ENCODE measurements at regions not wholly inside any gene's neighbourhood (a gene's known extent, or its start where the extent isn't known, plus 50 kb on each side); places are given as distances from the start of the nearest gene placed in this dataset.
A peak's percentile ranks its signal among the peaks of the same experiment; 100 is the strongest.

GRCh38 chr12:97275256-97275655, 187.3 kb upstream of the RMST start:
- DNase-seq (ENCODE audit: low spot score) = peak; percentile 94

- DNase-seq (ENCODE audit: low spot score) = peak; percentile 53
These were observed 186.6 kb upstream of the RMST start for GRCh38 chr12:97275728-97276590.

GRCh38 chr12:97276661-97277429, 185.8 kb upstream of the RMST start:
- DNase-seq (ENCODE audit: low spot score) = no peak

GRCh38 chr12:97283297-97283696, 179.3 kb upstream of the RMST start:
- DNase-seq (ENCODE audit: low spot score) = no peak

- no peak for DNase-seq (ENCODE audit: low spot score)
These were observed 174.1 kb upstream of the RMST start for GRCh38 chr12:97288531-97288930.

GRCh38 chr12:97292588-97292987, 170.0 kb upstream of the RMST start:
- no peak for DNase-seq (ENCODE audit: low spot score)

- no peak for DNase-seq (ENCODE audit: low spot score)
These were observed 169.1 kb upstream of the RMST start for GRCh38 chr12:97293541-97293940.

- no peak for DNase-seq (ENCODE audit: low spot score)
These were observed 162.8 kb upstream of the RMST start for GRCh38 chr12:97299847-97300246.

- DNase-seq (ENCODE audit: low spot score) = no peak
These were observed 162.2 kb upstream of the RMST start for GRCh38 chr12:97300431-97300830.

GRCh38 chr12:97300891-97301290, 161.7 kb upstream of the RMST start:
- no peak for DNase-seq (ENCODE audit: low spot score)

GRCh38 chr12:97301576-97301975, 161.0 kb upstream of the RMST start:
- DNase-seq (ENCODE audit: low spot score) = no peak

GRCh38 chr12:97305651-97306050, 157.0 kb upstream of the RMST start:
- DNase-seq (ENCODE audit: low spot score) = no peak

- DNase-seq (ENCODE audit: low spot score) = no peak
These were observed 156.5 kb upstream of the RMST start for GRCh38 chr12:97306147-97306546.

- DNase-seq (ENCODE audit: low spot score) = peak; percentile 72
These were observed 153.9 kb upstream of the RMST start for GRCh38 chr12:97308576-97309198.

- no peak for DNase-seq (ENCODE audit: low spot score)
These were observed 152.7 kb upstream of the RMST start for GRCh38 chr12:97309921-97310320.

- DNase-seq (ENCODE audit: low spot score) = no peak
These were observed 150.0 kb upstream of the RMST start for GRCh38 chr12:97312570-97313135.

- DNase-seq (ENCODE audit: low spot score) = no peak
These were observed 149.0 kb upstream of the RMST start for GRCh38 chr12:97313471-97314190.

- DNase-seq (ENCODE audit: low spot score) = no peak
These were observed 146.3 kb upstream of the RMST start for GRCh38 chr12:97316321-97316720.

- no peak for DNase-seq (ENCODE audit: low spot score)
These were observed 141.0 kb upstream of the RMST start for GRCh38 chr12:97321621-97322020.

GRCh38 chr12:97322388-97322787, 140.2 kb upstream of the RMST start:
- DNase-seq (ENCODE audit: low spot score) = no peak

- DNase-seq (ENCODE audit: low spot score) = no peak
These were observed 139.4 kb upstream of the RMST start for GRCh38 chr12:97323154-97323553.

GRCh38 chr12:97324471-97324870, 138.1 kb upstream of the RMST start:
- no peak for DNase-seq (ENCODE audit: low spot score)

All from Ammon's horn (tissue), 1 donor.